ENCODE measurements at regions not wholly inside any gene's neighbourhood (a gene's known extent, or its start where the extent isn't known, plus 50 kb on each side); places are given as distances from the start of the nearest gene placed in this dataset.
"Not testable (repeated sequence)": the region's sequence is repeated elsewhere in the genome, so short reads cannot be mapped to it uniquely, and the experiment has no call there.

- DNase-seq (ENCODE audit: low read depth, low spot score), result no peak
Measured at GRCh38 chr7:69360913-69361312, 237.4 kb upstream of the AUTS2 start.

- DNase-seq (ENCODE audit: low read depth, low spot score), result no peak
Measured at GRCh38 chr7:69363136-69363535, 235.1 kb upstream of the AUTS2 start.

- DNase-seq (ENCODE audit: low read depth, low spot score), result no peak
Measured at GRCh38 chr7:69364813-69365643, 233.2 kb upstream of the AUTS2 start.

- DNase-seq (ENCODE audit: low read depth, low spot score), result no peak
Measured at GRCh38 chr7:69365651-69366192, 232.6 kb upstream of the AUTS2 start.

GRCh38 chr7:69367780-69368179, 230.5 kb upstream of the AUTS2 start:
- no peak for DNase-seq (ENCODE audit: low read depth, low spot score)

- no peak for DNase-seq (ENCODE audit: low read depth, low spot score)
Measured at GRCh38 chr7:69373171-69374043, 224.9 kb upstream of the AUTS2 start.

GRCh38 chr7:69374044-69374425, 224.2 kb upstream of the AUTS2 start:
- no peak for DNase-seq (ENCODE audit: low read depth, low spot score)

- no peak for DNase-seq (ENCODE audit: low read depth, low spot score)
Measured at GRCh38 chr7:69377191-69377590, 221.1 kb upstream of the AUTS2 start.

GRCh38 chr7:69388452-69389137, 209.7 kb upstream of the AUTS2 start:
- no peak for DNase-seq (ENCODE audit: low read depth, low spot score)

- no peak for DNase-seq (ENCODE audit: low read depth, low spot score)
Measured at GRCh38 chr7:69389216-69389615, 209.1 kb upstream of the AUTS2 start.

- not testable (repeated sequence) for DNase-seq (ENCODE audit: low read depth, low spot score)
Measured at GRCh38 chr7:69393912-69394311, 204.4 kb upstream of the AUTS2 start.

GRCh38 chr7:69395061-69395714, 203.1 kb upstream of the AUTS2 start:
- DNase-seq (ENCODE audit: low read depth, low spot score), result peak; percentile 63

- DNase-seq (ENCODE audit: low read depth, low spot score), result no peak
Measured at GRCh38 chr7:69398986-69399385, 199.3 kb upstream of the AUTS2 start.

- peak; percentile 69 for DNase-seq (ENCODE audit: low read depth, low spot score)
Measured at GRCh38 chr7:69399401-69399800, 198.9 kb upstream of the AUTS2 start.

GRCh38 chr7:69402696-69403095, 195.6 kb upstream of the AUTS2 start:
- no peak for DNase-seq (ENCODE audit: low read depth, low spot score)

GRCh38 chr7:69403169-69403568, 195.1 kb upstream of the AUTS2 start:
- peak; percentile 30 for DNase-seq (ENCODE audit: low read depth, low spot score)

GRCh38 chr7:69411018-69411417, 187.3 kb upstream of the AUTS2 start:
- DNase-seq (ENCODE audit: low read depth, low spot score), result no peak

GRCh38 chr7:69411466-69411865, 186.8 kb upstream of the AUTS2 start:
- peak; percentile 21 for DNase-seq (ENCODE audit: low read depth, low spot score)

- peak; percentile 51 for DNase-seq (ENCODE audit: low read depth, low spot score)
Measured at GRCh38 chr7:69412331-69413146, 185.7 kb upstream of the AUTS2 start.

- DNase-seq (ENCODE audit: low read depth, low spot score), result no peak
Measured at GRCh38 chr7:69414555-69414954, 183.7 kb upstream of the AUTS2 start.

Data from ELF-1 (cell line).